ENCODE measurements at regions not wholly inside any gene's neighbourhood (a gene's known extent, or its start where the extent isn't known, plus 50 kb on each side); places are given as distances from the start of the nearest gene placed in this dataset.

- DNase-seq, result no peak
Measured at GRCh38 chr1:99170516-99170915, 93.8 kb upstream of the PLPPR4 start.

- DNase-seq, result no peak
Measured at GRCh38 chr1:99171184-99171813, 93.0 kb upstream of the PLPPR4 start.

- DNase-seq, result no peak
Measured at GRCh38 chr1:99173282-99173681, 91.0 kb upstream of the PLPPR4 start.

GRCh38 chr1:99173900-99174299, 90.4 kb upstream of the PLPPR4 start:
- DNase-seq, result no peak

- DNase-seq, result no peak
Measured at GRCh38 chr1:99176753-99177152, 87.5 kb upstream of the PLPPR4 start.

GRCh38 chr1:99177465-99177864, 86.8 kb upstream of the PLPPR4 start:
- no peak for DNase-seq

- DNase-seq, result peak; percentile 80
Measured at GRCh38 chr1:99180343-99180808, 83.9 kb upstream of the PLPPR4 start.

- DNase-seq, result no peak
Measured at GRCh38 chr1:99180915-99181314, 83.4 kb upstream of the PLPPR4 start.

- DNase-seq, result no peak
Measured at GRCh38 chr1:99181892-99182291, 82.4 kb upstream of the PLPPR4 start.

- DNase-seq, result no peak
Measured at GRCh38 chr1:99185196-99185595, 79.1 kb upstream of the PLPPR4 start.

GRCh38 chr1:99193431-99193830, 70.9 kb upstream of the PLPPR4 start:
- no peak for DNase-seq

- DNase-seq, result no peak
Measured at GRCh38 chr1:99198393-99198792, 65.9 kb upstream of the PLPPR4 start.

- no peak for DNase-seq
Measured at GRCh38 chr1:99207216-99207615, 57.1 kb upstream of the PLPPR4 start.
